Liver (tissue), 8 donors: ENCODE measurements at regions not wholly inside any gene's neighbourhood (a gene's known extent, or its start where the extent isn't known, plus 50 kb on each side); places are given as distances from the start of the nearest gene placed in this dataset.

Experiments
- DNase-seq: peaks from one replicate; pipeline ENCODE4 v3.0.0-alpha.2; 2017; ENCODE audit warnings: low spot score
- H3K27ac ChIP-seq, 2 donors: one replicate each; pipeline ENCODE4 v1.7.0; 2013; ENCODE audit warnings: inconsistent platforms in 2 of 2, low read length in 2 of 2, control low read depth in 1 of 2, low read depth in 1 of 2, mild to moderate bottlenecking in 1 of 2
- H3K27me3 ChIP-seq, 4 donors: one replicate each; pipeline versions ENCODE4 v1.6.1 to v1.7.0; 2013; ENCODE audit warnings: low read length in 3 of 4, inconsistent platforms in 1 of 4, mild to moderate bottlenecking in 1 of 4, moderate library complexity in 1 of 4; ENCODE audit not compliant: control insufficient read depth in 4 of 4, insufficient read depth in 4 of 4
- H3K36me3 ChIP-seq, 4 donors: one replicate each; pipeline versions ENCODE4 v1.6.1 to v1.7.0; 2013; ENCODE audit warnings: low read length in 3 of 4, mild to moderate bottlenecking in 3 of 4, low read depth in 1 of 4, moderate library complexity in 1 of 4; ENCODE audit not compliant: control insufficient read depth in 4 of 4, insufficient read depth in 3 of 4
- H3K4me1 ChIP-seq, 4 donors: one replicate each; pipeline versions ENCODE4 v1.6.1 to v1.7.0; 2013; ENCODE audit warnings: low read length in 3 of 4, mild to moderate bottlenecking in 3 of 4, moderate library complexity in 1 of 4; ENCODE audit not compliant: control insufficient read depth in 4 of 4, insufficient read depth in 4 of 4
- H3K4me3 ChIP-seq, 3 donors: one replicate each; pipeline versions ENCODE4 v1.6.1 to v1.7.0; 2013; ENCODE audit warnings: low read length in 3 of 3, control low read depth in 1 of 3, low read depth in 1 of 3, mild to moderate bottlenecking in 1 of 3
- H3K9ac ChIP-seq, 2 donors: one replicate each; pipeline ENCODE4 v1.7.0; 2013; ENCODE audit warnings: low read length in 2 of 2, mild to moderate bottlenecking in 2 of 2, moderate library complexity in 2 of 2, control low read depth in 1 of 2, low read depth in 1 of 2
- H3K9me3 ChIP-seq, 4 donors: one replicate each; pipeline versions ENCODE4 v1.6.1 to v1.7.0; 2013; ENCODE audit warnings: low read length in 3 of 4; ENCODE audit not compliant: control insufficient read depth in 4 of 4
- CTCF ChIP-seq: fragments of 150-350 bp; IDR thresholded peaks from 2 replicates; pipeline ENCODE4 v1.5.1; 2017; ENCODE audit warnings: improper control_type of control experiment, low read depth, low read length; ENCODE audit not compliant: missing input control
- EGR1 ChIP-seq, 2 donors: IDR thresholded peaks; 2 replicates each; pipeline ENCODE4 v1.6.1; 2016 to 2018; ENCODE audit warnings: antibody characterized with exemption in 2 of 2, low read depth in 2 of 2
- FOXA1 ChIP-seq: IDR thresholded peaks from 2 replicates; pipeline ENCODE4 v1.6.1; 2016; ENCODE audit warnings: antibody characterized with exemption
- FOXA2 ChIP-seq: IDR thresholded peaks from 2 replicates; pipeline ENCODE4 v1.6.1; 2016; ENCODE audit warnings: antibody characterized with exemption
- GABPA ChIP-seq, 2 donors: IDR thresholded peaks in 1 of 2; conservative IDR thresholded peaks in 1 of 2; 2 replicates each; pipeline ENCODE4 v1.6.1; 2016; ENCODE audit warnings: antibody characterized with exemption in 2 of 2, mild to moderate bottlenecking in 1 of 2, moderate library complexity in 1 of 2
- HNF4A ChIP-seq, 2 donors: conservative IDR thresholded peaks; 2 replicates each; pipeline ENCODE4 v1.6.1; 2016; ENCODE audit warnings: antibody characterized with exemption in 2 of 2, mild to moderate bottlenecking in 2 of 2
- HNF4G ChIP-seq: IDR thresholded peaks from 2 replicates; pipeline ENCODE4 v1.6.1; 2016; ENCODE audit warnings: antibody characterized with exemption
- JUND ChIP-seq, 2 donors: IDR thresholded peaks; 2 replicates each; pipeline ENCODE4 v1.6.1; 2016; ENCODE audit warnings: antibody characterized with exemption in 2 of 2
- MAX ChIP-seq: IDR thresholded peaks from 2 replicates; pipeline ENCODE4 v1.6.1; 2016; ENCODE audit warnings: antibody characterized with exemption
- NR2F2 ChIP-seq: IDR thresholded peaks from 2 replicates; pipeline ENCODE4 v1.6.1; 2016; ENCODE audit warnings: antibody characterized with exemption
- RAD21 ChIP-seq, 2 donors: IDR thresholded peaks; 2 replicates each; pipeline ENCODE4 v1.6.1; 2016; ENCODE audit warnings: antibody characterized with exemption in 2 of 2, mild to moderate bottlenecking in 2 of 2
- REST ChIP-seq: IDR thresholded peaks from 2 replicates; pipeline ENCODE4 v1.6.1; 2016; ENCODE audit warnings: antibody characterized with exemption, mild to moderate bottlenecking
- RXRA ChIP-seq, 2 donors: IDR thresholded peaks; 2 replicates each; pipeline ENCODE4 v1.6.1; 2017 to 2018; ENCODE audit warnings: antibody characterized with exemption in 2 of 2, mild to moderate bottlenecking in 1 of 2
- SP1 ChIP-seq: IDR thresholded peaks from 2 replicates; pipeline ENCODE4 v1.6.1; 2018; ENCODE audit warnings: antibody characterized with exemption, mild to moderate bottlenecking
- TAF1 ChIP-seq: conservative IDR thresholded peaks from 2 replicates; pipeline ENCODE4 v1.6.1; 2016; ENCODE audit warnings: antibody characterized with exemption, mild to moderate bottlenecking
- YY1 ChIP-seq: IDR thresholded peaks from 2 replicates; pipeline ENCODE4 v1.6.1; 2016; ENCODE audit warnings: antibody characterized with exemption, mild to moderate bottlenecking
- ZBTB33 ChIP-seq: IDR thresholded peaks from 2 replicates; pipeline ENCODE4 v1.6.1; 2016; ENCODE audit warnings: antibody characterized with exemption
- WGBS: extraction: QIAGEN DNeasy Blood & Tissue Kit; methylation state at CpG from one replicate; pipeline ENCODE4 v1.1.7; 2013; 5-methylcytosine and 5-hydroxymethylcytosine counted together
- donor health status: healthy.
- donor health status: healthy.
- donor health status: healthy.
- donor health status: healthy.
- donor health status: healthy.

GRCh38 chr21:14838400-14838799, 226.4 kb downstream of the NRIP1 start:
- no peak overlapping the region for H3K9ac ChIP-seq
- no peak overlapping the region for H3K27ac ChIP-seq
- TF ChIP-seq SP1 (no peak), FOXA2 (no peak), HNF4A (conservative IDR thresholded peaks at IDR 0.05) (no peak), TAF1 (no peak), GABPA (IDR thresholded peaks at IDR 0.05 in 1 of 2, conservative IDR thresholded peaks at IDR 0.05 in 1 of 2) (no peak), NR2F2 (no peak), RAD21 (IDR thresholded peaks at IDR 0.05) (no peak), MAX (no peak), HNF4G (no peak), JUND (IDR thresholded peaks at IDR 0.05) (no peak), YY1 (no peak), RXRA (IDR thresholded peaks at IDR 0.05) (no peak), FOXA1 (no peak), EGR1 (IDR thresholded peaks at IDR 0.05; ENCODE audit: low read depth in 2 of 2) (no peak), CTCF (no peak), REST (no peak), ZBTB33 (no peak)
- 80% methylated on average over 3 of the region's 3 CpGs for WGBS
- no peaks in the 10 kb centered on the region for H3K9me3 ChIP-seq
- H3K4me1 ChIP-seq, result no peaks in the 10 kb centered on the region
- H3K36me3 ChIP-seq, result no peaks in the 10 kb centered on the region
- no peaks in the 10 kb centered on the region for H3K27me3 ChIP-seq
- H3K4me3 ChIP-seq, result no peak overlapping the region
- no peak for DNase-seq

- no peak overlapping the region for H3K9ac ChIP-seq
- DNase-seq, result no peak
- H3K27me3 ChIP-seq, result no peaks in the 10 kb centered on the region
- H3K36me3 ChIP-seq, result no peaks in the 10 kb centered on the region
- WGBS, result 93% methylated on average over 1 of the region's 1 CpG
- H3K4me3 ChIP-seq, result no peak overlapping the region
- no peak for TF ChIP-seq YY1
- H3K4me1 ChIP-seq, result no peaks in the 10 kb centered on the region
- no peak overlapping the region for H3K27ac ChIP-seq
- no peaks in the 10 kb centered on the region for H3K9me3 ChIP-seq
Measured at GRCh38 chr21:14836950-14837349, 227.8 kb downstream of the NRIP1 start.
